Fibroblast of skin of left biceps (primary cell): ENCODE measurements at regions not wholly inside any gene's neighbourhood (a gene's known extent, or its start where the extent isn't known, plus 50 kb on each side); places are given as distances from the start of the nearest gene placed in this dataset.

ENCODE experiments used
- DNase-seq, 2 experiments: peaks; one replicate each; pipeline ENCODE4 v3.0.0-alpha.2; 2013; ENCODE audit warnings: low read depth in 2 of 2

GRCh38 chr4:97498875-97499274 lies 644.4 kb downstream of the STPG2 start:
- peak in 1 of 2 experiments; percentile 1 for DNase-seq

GRCh38 chr4:97500423-97500822 lies 642.9 kb downstream of the STPG2 start:
- no peak for DNase-seq

GRCh38 chr4:97504713-97505112 lies 638.6 kb downstream of the STPG2 start:
- no peak for DNase-seq

- DNase-seq, result no peak
Measured at GRCh38 chr4:97507587-97508245, 635.6 kb downstream of the STPG2 start.
